GM18498 (cell line): ENCODE measurements at regions not wholly inside any gene's neighbourhood (a gene's known extent, or its start where the extent isn't known, plus 50 kb on each side); places are given as distances from the start of the nearest gene placed in this dataset.
A peak's percentile ranks its signal among the peaks of the same experiment; 100 is the strongest.

Experiments
- ATAC-seq: cut with Tn5 transposase; IDR thresholded peaks from one replicate; pipeline ENCODE4 v1.9.1; 2021; ENCODE audit warnings: mild to moderate bottlenecking, moderate library complexity; ENCODE audit not compliant: unreplicated experiment

DNA sequence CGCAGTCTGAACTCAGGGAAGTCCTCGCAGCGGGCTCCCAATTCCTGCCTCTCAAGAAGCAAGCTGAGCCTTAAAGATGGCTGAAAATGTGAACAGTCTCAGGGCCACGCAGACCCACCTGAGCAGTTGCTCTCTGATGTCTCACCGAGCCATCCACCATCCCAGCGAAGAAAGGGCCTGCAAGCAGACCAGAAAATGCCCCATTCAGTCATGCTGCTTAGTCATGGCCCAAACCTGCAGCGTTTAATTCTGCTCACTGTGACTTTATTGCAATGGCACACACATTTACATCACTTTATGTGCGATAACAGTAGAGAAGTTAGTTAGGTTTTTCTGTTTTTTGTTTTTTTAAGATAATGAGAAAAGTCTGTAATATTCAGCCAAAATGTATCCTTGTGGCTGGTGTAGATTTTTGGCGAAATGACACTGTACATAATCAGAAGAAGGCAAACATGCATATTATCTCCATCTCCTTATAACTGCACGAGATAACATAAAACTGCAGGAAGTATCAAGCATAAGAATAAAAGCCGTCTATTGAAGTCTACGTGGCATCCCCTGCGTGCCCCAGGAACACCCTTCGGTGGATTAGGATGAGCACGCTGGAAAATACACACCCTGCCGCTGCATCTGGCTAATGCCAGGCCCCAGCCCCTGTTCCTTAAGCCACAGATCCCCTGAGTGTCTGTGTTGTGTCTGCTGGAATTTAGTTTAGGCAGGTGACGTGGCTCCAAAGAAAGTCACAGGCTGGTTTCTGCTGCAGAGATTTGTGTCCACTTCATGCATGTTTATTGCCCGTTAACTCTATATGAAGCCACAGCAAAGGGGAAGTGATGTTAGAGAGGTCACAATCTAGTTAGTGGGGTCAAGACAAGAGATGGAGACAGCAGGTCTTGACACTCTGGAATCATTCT lies 119.8 kb upstream of the IRF2BP2 start:
- no peak for ATAC-seq

- no peak for ATAC-seq
Observed at GRCh38 chr1:234728740-234729139, 118.8 kb upstream of the IRF2BP2 start.

DNA sequence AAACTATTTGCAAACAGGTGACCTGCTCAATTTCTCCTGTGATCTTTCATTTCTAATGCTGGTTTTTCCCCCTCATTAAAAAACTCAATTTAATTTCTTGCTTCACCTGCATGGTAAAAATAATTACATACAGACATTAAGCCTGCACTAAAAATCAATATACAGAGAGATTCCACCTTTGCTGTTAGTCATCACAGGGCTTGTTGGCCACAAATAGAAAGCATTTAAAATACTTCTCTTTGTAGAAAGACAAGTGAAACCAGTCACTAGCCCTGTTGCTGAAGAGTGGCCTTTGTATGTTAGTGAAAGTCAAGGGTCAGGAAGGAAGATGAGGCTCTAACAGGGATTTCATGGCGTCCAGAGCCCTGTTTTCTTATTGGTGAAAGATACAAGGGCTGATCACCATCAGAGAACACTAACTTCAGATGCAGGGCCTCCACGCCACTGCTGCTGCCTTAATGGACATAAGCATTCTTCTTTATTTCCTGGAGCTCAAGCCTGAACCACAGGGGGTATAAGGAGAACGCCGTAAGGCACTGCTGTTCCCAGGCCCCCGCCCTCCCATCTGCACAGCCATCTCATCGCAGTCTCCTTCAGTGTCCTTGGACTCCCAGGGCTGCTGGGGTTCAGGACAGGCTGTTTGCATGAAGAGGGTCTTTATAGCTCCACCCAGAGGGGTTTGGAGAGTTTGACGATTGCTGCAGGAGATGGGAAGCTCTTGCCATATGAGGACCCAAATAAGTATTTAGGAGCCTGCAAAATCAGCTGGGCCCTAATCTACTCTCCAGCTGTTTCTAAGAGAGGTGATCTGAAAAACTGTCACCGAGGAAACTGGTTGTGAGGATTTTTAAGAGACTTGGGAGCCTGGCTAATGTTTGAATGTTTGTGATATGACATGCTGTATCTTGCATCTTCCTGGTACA lies 117.3 kb upstream of the IRF2BP2 start:
- ATAC-seq = peak; percentile 40

DNA sequence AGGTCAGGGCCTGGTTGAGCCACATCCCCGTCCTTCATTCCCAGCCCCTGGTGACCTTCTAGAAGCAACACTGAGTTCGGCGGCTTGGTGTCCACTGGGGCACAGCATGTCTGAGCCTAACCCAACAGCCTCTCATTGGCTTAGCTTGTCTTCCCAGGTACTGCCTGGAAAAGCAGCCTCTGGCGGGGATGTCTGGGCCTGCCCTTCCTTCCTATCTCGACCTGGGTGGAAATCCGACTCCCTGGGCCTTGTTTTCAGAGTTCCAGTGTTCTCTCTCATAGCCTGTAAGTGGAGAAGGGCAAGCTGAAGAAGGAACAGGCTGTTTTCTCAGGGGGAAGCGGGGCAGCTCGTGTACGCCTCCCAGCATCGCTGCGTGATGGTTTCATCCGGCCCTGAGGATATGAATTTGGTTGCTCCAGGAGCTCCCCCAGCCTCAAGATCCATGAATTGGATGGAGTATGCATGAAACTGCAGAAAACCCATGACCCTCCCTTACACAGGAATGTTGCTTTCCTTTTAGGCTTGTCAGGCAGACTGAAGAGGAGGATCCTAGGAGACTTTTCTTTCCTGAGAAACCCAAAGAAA lies 116.5 kb upstream of the IRF2BP2 start:
- no peak for ATAC-seq

DNA sequence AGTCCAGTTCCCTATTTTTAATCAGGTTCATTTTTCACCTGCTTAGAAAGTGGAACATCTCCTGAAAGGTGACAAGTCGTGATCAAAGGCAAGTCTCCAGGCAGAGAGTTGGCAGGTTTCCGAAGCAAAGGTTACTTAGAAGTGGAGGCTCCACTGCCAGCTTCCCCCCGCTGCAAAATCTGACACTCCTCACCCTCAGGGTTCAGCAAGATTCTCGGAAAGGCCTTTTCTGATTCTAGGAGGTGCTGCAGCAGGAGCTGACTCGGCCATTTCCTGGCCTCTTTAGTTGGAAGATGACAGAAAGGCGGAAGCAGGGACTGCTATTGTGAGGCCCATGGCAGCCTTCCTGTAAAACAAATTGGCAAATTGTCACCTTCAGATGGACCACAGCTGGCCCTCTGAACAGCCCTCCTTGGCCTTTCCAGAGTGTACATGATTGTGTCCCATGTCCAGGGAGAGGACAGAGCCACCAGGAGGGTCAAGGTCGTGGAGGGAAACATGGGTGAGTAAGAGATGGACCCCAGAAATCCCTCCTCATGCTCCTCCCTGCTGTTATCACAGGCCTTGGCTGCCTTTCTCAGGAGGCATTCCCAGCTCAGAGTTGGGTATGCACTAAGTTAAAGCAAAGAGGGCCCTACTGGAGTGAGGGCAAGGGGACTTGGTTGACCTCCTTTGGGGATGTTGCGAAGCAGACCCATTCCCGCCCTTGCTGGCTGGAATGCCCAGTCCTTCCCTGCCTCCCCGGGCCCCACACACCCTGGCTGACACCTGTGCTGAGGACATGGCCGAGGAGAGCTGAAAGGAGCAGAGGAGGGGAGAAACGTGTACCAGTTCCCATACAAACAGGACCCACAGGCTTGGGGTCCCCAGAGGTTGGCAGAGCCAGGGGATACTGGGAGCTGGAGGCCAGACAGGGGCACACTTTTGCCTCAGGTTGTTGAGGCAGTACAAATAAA lies 115.5 kb upstream of the IRF2BP2 start:
- no peak for ATAC-seq

GRCh38 chr1:234724516-234725176 lies 114.7 kb upstream of the IRF2BP2 start:
- no peak for ATAC-seq

- ATAC-seq = no peak
Observed at GRCh38 chr1:234722904-234723720, 113.1 kb upstream of the IRF2BP2 start.

DNA sequence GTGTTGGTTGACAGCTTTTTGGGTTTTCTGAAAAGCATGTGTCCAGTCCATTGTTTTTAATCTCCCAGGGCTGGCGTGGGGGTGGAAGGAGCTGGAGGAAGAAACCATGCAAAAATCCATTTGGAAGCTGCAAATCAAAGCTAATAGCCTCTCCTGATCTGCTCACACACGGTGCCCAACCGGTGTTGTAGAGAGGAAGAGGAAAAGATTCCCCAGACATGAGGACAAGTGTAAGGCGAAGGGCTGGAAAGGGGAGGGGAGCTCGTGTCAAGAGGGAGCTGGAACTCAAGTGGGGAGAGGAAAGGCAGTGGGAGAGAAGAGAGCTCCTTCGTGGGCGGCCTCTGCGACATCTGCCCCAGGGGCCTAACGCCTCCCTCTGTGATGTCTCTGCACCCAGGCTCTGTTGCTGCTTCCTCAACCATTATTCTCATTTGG lies 112.3 kb upstream of the IRF2BP2 start:
- no peak for ATAC-seq

DNA sequence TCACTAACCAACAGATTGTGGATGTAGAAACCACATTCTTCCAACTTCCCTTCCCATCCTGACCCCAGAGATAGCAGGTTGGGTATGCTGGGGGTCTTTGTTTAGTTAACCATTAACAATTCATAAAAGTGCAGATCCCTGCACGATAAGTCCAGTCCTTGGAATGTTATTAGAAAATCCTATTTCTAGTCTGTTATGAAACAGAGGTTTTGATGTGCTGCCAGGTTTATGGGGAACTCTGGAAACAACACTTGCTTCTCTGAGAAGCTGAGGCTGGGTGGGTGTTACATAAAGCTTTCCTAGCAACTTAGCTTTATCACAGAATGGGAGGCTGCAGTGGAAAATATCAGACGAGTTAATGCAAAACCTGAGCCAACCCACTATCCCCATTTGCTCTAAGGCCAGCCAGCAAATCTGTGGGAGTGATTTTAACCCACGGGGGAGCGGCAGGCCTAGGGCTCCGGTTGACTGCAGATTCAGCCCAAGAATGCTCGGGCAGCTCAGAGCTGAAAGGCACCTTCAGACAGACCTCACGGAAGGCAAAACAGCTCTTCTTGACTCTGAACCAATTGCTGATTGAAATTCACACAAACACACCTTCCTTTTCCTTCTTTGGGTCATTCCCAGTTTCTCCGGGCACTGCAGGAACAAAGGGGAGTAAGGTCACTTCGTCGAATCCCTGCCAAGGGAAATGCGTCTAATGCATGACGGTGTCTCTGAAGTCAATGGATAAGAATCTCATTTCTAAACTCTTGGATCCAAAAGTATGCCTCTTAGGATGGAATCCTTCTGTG lies 111.7 kb upstream of the IRF2BP2 start:
- ATAC-seq = no peak

- ATAC-seq = no peak
Observed at GRCh38 chr1:234720709-234721441, 110.9 kb upstream of the IRF2BP2 start.

DNA sequence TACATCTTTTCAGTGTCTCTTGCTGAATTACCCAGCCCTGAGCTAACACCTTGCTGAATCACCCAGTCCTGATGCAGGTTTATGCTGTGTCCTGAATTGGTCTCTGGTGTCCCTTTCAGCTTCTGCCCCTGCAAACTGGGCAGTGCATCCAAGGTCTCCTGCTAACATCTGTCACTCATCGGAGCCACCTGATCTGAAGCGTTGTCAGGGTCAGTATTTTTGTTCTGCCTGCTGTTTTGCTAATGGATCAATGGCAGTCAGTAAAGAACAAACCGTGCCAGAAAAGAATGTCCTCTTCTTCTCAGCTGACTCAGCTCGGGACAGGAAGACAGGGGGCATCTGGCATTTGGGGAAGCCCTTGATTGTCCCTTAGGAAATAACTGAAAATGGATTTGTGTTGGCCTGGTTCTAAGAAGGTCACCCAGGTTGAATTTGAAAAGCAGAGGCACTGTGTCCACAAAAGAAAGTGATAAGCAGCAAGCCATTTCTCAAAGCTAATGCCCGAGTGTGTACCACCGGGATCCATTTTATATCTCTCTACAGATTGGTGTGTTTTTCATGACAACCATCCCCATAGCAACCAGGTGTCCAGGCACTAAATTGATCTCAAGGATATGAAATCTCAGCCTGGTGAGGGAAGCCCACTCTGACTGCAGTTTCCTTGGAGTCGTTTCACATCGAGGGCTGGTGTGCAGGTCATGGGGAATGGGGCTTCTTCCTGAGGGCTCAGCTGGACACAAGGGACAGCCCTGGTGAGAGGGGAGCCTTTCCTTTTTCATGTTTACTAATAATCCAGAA lies 109.7 kb upstream of the IRF2BP2 start:
- no peak for ATAC-seq

DNA sequence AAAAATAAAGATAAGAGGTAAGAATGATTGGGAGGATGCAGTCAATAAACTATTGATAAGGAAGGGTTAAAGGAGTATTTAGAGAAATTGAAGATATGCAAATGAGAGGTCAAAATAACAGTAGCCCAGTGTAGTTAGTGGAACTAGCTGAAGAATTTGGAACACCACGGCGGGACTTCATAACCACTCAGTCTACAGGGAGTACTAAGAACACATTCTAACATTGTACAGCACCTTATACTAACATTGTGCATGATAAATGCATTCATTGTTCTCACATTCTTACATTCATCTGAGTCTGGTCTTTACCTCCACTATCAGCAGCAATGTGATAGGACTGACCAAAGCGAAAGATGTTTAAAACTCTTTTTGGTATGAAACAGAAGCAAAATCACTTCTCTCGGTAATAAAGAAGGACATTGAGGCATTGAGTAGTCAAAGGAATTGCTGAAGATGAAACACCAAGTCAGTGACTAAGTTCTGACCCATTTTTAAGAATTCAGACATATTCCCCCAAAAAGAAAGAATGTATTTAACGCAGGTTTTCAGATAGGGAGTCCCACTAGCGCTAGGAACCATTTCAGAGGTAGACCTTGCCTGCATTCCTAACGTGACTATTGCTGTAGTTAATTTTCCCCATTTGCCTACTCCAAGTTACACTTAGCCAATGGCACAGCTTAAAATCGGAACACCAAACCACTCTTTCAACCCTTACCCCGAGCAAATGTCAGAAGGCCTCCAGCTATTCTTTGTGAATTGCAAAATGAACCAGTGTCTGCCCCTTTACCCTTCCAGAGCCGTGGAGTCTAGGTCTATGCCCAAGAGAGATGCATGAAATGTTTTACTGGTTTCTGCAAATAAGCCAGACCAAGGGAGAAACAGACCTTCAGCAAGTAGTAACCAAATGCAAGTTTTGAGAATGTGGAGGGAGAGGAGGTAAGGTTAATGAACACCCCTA lies 108.8 kb upstream of the IRF2BP2 start:
- no peak for ATAC-seq

DNA sequence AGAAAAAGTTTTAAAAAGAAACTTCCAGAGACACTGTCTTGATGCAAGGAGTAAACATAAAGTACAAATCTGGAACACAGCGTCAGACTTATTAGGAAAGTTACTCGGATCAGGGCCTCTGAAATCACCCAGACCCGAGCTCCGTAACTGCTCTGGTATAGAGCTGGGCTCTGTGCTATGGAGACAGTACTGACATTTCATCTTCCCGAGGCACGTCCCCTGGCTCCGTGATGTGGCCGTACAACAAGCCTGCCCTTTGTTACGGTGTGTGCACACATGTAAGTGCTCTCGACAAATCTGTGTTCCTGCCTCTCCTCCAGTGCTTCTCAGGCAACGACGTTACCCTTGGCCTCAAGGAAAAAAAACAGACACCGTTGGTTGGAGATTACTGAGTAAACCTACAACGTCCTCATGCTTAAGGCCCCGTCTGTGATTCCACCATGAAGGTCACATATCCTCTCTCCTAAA lies 107.0 kb upstream of the IRF2BP2 start:
- no peak for ATAC-seq

DNA sequence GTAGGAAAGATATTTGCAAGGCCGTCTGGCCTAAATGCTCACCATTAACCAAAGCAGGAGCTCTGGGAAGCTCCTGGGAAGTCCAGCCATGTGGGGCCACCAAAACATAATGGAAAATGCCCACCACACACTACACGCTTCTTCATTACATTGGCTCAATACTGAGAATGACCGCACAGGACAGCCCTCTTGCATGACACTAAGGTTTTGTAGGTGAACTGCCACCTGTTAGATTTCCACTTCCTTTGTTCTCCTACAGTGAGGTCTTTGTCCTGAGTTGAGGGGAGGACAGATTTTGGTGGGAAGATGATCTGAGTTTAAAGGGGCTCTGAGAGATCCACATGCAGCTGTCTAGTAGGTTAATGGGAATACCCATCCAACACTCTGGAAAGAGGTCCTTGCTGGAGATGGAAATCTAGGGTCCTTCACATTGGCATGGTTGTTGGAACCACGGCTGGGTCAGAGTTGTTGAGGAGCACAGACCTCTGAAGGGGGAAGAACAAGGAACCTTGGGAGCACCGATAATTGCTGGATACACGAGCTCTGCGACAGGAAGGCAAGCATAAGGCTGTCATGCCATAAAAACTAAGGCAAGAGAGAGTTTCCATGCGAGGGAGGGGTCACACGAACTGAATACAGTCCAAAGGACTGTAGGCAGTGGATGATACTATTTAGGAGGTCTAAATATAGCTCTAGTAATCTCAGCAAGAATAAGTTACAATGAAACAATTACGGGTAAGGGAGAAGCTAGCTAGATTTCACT lies 105.5 kb upstream of the IRF2BP2 start:
- ATAC-seq = no peak

- no peak for ATAC-seq
Observed at GRCh38 chr1:234713859-234714258, 103.9 kb upstream of the IRF2BP2 start.
